D721Med (cell line): ENCODE measurements at regions not wholly inside any gene's neighbourhood (a gene's known extent, or its start where the extent isn't known, plus 50 kb on each side); places are given as distances from the start of the nearest gene placed in this dataset.

Experiments
- DNase-seq: peaks from one replicate; pipeline ENCODE4 v3.0.0; 2011; ENCODE audit warnings: low spot score; ENCODE audit not compliant: insufficient read length
- FAIRE-seq: peaks from 2 replicates; lab custom pipeline; 2011; peaks lifted over from hg19 to GRCh38; lab: Jason Lieb, UNC
- TF ChIP-seq, protein P1 (sequence below): IDR thresholded peaks from 2 replicates; pipeline ENCODE4 v1.5.1; 2012; ENCODE audit warnings: mild to moderate bottlenecking, control low read depth; ENCODE audit not compliant: insufficient read depth; ENCODE audit errors: missing control alignments

DNA sequence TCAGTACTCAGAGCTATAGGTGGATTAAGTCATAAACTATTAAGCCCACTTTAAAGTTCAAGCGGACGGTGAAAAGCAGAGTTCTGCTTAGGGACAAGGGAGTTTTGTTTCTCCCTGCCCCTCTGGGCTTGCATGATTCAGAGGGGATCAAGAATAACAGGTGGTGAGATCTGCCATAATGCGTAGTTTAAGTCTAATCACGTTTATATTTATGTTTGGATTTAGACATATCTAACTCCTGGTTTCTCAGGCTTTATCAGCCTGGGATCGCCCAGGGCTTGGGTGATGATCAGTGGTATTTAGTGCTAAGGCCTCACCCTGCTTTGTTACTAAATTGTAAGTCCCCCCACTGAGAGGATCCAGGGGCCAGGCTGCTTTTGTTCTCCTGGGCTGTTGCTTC is 335.4 kb upstream of the NRP1 start:
- no peak for FAIRE-seq
- TF ChIP-seq, protein P1, sequence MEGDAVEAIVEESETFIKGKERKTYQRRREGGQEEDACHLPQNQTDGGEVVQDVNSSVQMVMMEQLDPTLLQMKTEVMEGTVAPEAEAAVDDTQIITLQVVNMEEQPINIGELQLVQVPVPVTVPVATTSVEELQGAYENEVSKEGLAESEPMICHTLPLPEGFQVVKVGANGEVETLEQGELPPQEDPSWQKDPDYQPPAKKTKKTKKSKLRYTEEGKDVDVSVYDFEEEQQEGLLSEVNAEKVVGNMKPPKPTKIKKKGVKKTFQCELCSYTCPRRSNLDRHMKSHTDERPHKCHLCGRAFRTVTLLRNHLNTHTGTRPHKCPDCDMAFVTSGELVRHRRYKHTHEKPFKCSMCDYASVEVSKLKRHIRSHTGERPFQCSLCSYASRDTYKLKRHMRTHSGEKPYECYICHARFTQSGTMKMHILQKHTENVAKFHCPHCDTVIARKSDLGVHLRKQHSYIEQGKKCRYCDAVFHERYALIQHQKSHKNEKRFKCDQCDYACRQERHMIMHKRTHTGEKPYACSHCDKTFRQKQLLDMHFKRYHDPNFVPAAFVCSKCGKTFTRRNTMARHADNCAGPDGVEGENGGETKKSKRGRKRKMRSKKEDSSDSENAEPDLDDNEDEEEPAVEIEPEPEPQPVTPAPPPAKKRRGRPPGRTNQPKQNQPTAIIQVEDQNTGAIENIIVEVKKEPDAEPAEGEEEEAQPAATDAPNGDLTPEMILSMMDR, result no peak
- DNase-seq, result no peak

DNA sequence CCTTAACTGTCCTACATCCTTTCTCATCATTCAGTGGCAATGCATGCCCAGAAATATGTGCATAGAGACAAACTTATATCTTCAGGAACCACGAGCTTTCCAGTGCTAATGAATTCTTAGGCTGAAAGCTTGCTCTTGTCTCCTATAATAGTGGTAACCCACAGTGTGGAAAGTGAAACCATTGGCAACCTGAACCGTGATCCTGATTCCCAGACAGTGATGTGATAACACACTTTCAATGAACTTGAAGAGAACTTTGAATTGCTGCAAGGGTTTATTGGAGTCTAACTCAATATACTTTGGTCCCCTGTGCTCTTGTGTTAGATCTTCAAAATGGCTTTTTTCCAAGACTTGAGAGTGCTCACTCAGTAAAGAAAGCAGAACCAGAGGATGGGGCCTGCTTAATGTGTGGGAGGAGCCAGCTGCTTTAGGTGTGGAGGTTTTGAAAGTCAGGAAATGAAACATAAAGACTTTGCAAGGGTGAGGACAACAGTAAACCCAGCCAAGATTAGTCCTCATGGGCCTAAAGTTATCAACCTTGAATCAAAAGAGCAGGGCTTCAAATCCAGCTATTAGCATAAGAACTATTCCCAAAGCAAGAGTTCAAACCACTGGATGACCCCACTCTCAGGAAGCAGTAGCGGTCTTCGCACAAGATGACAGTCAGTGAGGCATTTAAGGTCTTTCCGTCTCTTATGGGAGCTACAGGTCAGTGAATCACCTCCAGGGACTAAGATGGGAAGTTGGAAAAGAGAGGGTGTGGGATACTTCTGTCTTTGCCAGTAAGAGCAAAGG is 332.4 kb upstream of the NRP1 start:
- no peak for FAIRE-seq
- no peak for DNase-seq
- TF ChIP-seq, protein P1, result no peak

DNA sequence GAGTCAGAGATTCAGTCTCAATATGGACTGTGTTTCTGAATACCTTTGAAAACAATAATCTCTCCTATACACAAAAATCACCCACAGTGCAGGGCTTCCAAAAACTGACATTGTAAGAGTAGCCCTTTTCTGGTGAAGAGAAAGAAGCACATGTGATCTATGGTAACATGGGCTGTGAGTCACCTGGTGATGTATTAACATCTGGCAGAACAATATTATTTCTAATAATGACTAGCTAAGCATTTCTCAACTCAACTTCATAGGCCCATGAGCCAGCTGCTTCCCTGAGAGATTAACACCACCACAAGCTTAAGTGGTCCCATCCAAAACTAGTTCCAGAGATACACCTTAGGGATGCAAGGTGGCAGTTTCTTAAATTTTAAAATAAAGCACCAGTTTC is 331.0 kb upstream of the NRP1 start:
- TF ChIP-seq, protein P1, result no peak
- FAIRE-seq, result no peak
- DNase-seq, result no peak

DNA sequence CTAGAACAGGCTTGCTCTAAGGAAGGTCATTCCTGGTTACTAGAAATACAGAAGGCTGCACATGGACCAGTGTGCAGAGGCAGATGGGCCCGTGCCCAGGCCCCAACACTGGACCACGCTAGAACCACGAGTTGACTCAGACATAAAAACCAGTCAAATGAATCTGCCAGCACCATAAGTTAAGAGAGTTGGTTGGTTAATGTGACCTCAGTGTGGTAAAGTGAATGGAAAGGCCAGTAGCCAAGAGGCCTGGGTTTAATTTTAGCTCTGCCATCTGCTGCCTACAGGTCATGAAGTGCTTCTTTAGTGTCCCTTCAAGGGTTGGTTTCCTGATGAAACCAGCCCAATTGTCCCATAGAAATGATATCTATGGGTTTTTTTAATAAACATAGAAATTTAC is 329.6 kb upstream of the NRP1 start:
- no peak for DNase-seq
- TF ChIP-seq, protein P1, result no peak
- no peak for FAIRE-seq

DNA sequence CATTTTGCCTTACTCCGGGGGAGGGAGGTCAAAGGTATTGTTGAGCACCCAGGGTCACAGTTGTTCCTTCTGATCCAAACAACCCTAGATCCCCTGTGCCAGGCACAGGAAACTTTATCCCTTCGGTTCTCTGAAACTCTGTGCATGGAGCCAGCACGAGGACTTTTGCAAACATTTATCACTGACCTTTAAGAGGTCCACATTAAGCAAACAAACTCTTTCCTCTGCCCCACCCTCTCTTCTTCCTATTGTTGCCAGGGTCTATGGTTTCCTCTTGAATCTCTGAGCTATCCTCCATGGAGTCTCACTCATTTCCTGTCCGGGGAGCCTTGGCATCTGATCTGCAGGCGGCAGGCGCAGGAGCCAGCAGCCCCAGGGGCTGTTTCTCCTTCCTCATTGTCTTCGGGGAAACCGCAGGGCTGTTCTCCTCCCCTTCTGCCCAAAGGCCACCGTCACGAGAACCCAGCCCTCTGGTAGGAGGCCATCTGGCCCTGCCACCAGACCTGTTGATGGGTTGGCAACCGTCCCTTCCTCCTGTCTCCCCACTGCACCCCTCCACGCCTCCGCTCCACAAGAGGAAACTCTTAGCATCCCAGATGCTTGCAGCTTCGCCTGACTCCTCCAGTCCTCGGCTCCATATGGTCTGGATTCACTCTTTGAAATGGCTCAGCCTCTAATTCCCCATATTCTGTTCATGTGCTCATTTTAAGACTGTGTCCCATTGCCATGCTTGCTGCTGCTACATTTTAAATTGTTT is 327.3 kb upstream of the NRP1 start:
- no peak for DNase-seq
- TF ChIP-seq, protein P1, result no peak
- no peak for FAIRE-seq

DNA sequence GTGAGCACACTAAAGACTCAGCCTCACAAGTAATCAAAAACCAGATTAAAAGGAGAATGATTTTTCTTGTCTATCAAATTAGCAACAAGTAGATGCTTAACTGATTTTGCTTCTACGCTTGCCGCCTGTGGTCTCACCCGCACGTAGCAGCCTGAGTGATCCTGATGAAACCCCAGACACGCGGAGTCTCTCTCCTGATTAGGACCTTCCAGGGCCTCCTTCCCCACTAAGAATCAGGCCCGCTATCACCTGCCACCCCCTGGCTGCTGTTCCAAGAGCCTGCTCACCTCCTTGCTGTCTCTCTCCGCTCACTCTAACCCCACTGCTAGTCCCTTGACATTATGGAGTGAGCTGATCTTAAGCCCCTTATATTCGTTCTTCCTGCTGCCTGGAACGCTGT is 325.9 kb upstream of the NRP1 start:
- TF ChIP-seq, protein P1, result no peak

DNA sequence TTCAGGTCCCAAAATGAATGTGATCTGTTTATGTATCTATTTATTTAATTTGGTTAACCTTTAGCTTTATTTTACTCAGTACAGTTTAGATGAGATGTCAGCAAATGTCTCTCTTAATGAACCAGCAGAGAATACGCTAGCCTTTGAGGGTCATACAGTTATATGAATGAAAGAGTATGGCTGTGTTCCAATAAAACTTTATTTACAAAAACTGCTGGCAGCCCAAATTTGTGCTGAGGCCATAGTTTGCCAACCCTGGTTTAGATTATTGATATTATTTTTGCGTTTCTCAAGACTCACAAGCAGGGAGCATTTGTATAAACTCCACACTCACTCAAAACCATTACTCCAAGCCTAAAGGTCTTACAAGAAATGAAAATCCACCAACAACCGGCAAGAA is 323.4 kb upstream of the NRP1 start:
- no peak for FAIRE-seq
- TF ChIP-seq, protein P1, result no peak
- DNase-seq, result no peak

More for the DNA sequence above, 325.9 kb upstream of the NRP1 start:
- DNase-seq (no peak), FAIRE-seq (no peak)
